ENCODE measurements at regions not wholly inside any gene's neighbourhood (a gene's known extent, or its start where the extent isn't known, plus 50 kb on each side); places are given as distances from the start of the nearest gene placed in this dataset.
A peak's percentile ranks its signal among the peaks of the same experiment; 100 is the strongest.

- H3K36me3 Mint-ChIP-seq = no peaks in the 10 kb centered on the region
- no peak overlapping the region for H3K4me3 Mint-ChIP-seq
- H3K27ac Mint-ChIP-seq = no peak overlapping the region
- no peaks in the 10 kb centered on the region for H3K27me3 Mint-ChIP-seq
- no peaks in the 10 kb centered on the region for H3K4me1 Mint-ChIP-seq
- H3K9me3 Mint-ChIP-seq = no peaks in the 10 kb centered on the region
- no peak for DNase-seq
Observed at GRCh38 chr12:46103559-46104383, 113.4 kb upstream of the SCAF11 start.

GRCh38 chr12:46101485-46101869 lies 111.1 kb upstream of the SCAF11 start:
- Mint-ChIP-seq H3K27ac (no peak overlapping the region), H3K4me1 (no peaks in the 10 kb centered on the region), H3K27me3 (no peaks in the 10 kb centered on the region), H3K36me3 (no peaks in the 10 kb centered on the region), H3K4me3 (no peak overlapping the region), H3K9me3 (no peaks in the 10 kb centered on the region)
- DNase-seq = no peak

- H3K4me1 Mint-ChIP-seq = no peaks in the 10 kb centered on the region
- H3K27me3 Mint-ChIP-seq = no peaks in the 10 kb centered on the region
- no peak overlapping the region for H3K4me3 Mint-ChIP-seq
- H3K36me3 Mint-ChIP-seq = no peaks in the 10 kb centered on the region
- no peaks in the 10 kb centered on the region for H3K9me3 Mint-ChIP-seq
- H3K27ac Mint-ChIP-seq = no peak overlapping the region
- DNase-seq = no peak
Observed at GRCh38 chr12:46100551-46101484, 110.4 kb upstream of the SCAF11 start.

- no peak overlapping the region for H3K4me3 Mint-ChIP-seq
- no peaks in the 10 kb centered on the region for H3K4me1 Mint-ChIP-seq
- peaks cover 6% of the 10 kb centered on the region for H3K36me3 Mint-ChIP-seq
- DNase-seq = no peak
- H3K27ac Mint-ChIP-seq = no peak overlapping the region
- H3K27me3 Mint-ChIP-seq = peaks cover 8% of the 10 kb centered on the region
- H3K9me3 Mint-ChIP-seq = peaks cover 11% of the 10 kb centered on the region
Observed at GRCh38 chr12:46089414-46090162, 99.2 kb upstream of the SCAF11 start.

- Mint-ChIP-seq H3K27me3 (peaks cover 6% of the 10 kb centered on the region), H3K27ac (no peak overlapping the region), H3K36me3 (peaks cover 6% of the 10 kb centered on the region), H3K9me3 (peaks cover 17% of the 10 kb centered on the region), H3K4me3 (no peak overlapping the region), H3K4me1 (no peaks in the 10 kb centered on the region)
- DNase-seq = no peak
Observed at GRCh38 chr12:46087916-46088439, 97.6 kb upstream of the SCAF11 start.

GRCh38 chr12:46084666-46085631 lies 94.6 kb upstream of the SCAF11 start:
- no peak for DNase-seq
- peaks cover 3% of the 10 kb centered on the region for H3K27me3 Mint-ChIP-seq
- H3K36me3 Mint-ChIP-seq = peaks cover 2% of the 10 kb centered on the region
- no peak overlapping the region for H3K4me3 Mint-ChIP-seq
- H3K4me1 Mint-ChIP-seq = no peaks in the 10 kb centered on the region
- H3K9me3 Mint-ChIP-seq = peaks cover 14% of the 10 kb centered on the region
- no peak overlapping the region for H3K27ac Mint-ChIP-seq

GRCh38 chr12:46082490-46083200 lies 92.3 kb upstream of the SCAF11 start:
- H3K27me3 Mint-ChIP-seq = no peaks in the 10 kb centered on the region
- DNase-seq = no peak
- H3K36me3 Mint-ChIP-seq = peaks cover 2% of the 10 kb centered on the region
- no peak overlapping the region for H3K4me3 Mint-ChIP-seq
- H3K4me1 Mint-ChIP-seq = no peaks in the 10 kb centered on the region
- peaks cover 28% of the 10 kb centered on the region for H3K9me3 Mint-ChIP-seq
- H3K27ac Mint-ChIP-seq = no peak overlapping the region

- H3K4me3 Mint-ChIP-seq = no peak overlapping the region
- DNase-seq = no peak
- peaks cover 7% of the 10 kb centered on the region for H3K9me3 Mint-ChIP-seq
- H3K27ac Mint-ChIP-seq = no peak overlapping the region
- H3K4me1 Mint-ChIP-seq = peaks cover 7% of the 10 kb centered on the region
- no peaks in the 10 kb centered on the region for H3K36me3 Mint-ChIP-seq
- H3K27me3 Mint-ChIP-seq = no peaks in the 10 kb centered on the region
Observed at GRCh38 chr12:46073321-46073720, 82.9 kb upstream of the SCAF11 start.

GRCh38 chr12:46071769-46072624 lies 81.6 kb upstream of the SCAF11 start:
- peaks cover 7% of the 10 kb centered on the region for H3K4me1 Mint-ChIP-seq
- H3K27me3 Mint-ChIP-seq = peaks cover 4% of the 10 kb centered on the region
- no peak overlapping the region for H3K4me3 Mint-ChIP-seq
- no peaks in the 10 kb centered on the region for H3K36me3 Mint-ChIP-seq
- no peaks in the 10 kb centered on the region for H3K9me3 Mint-ChIP-seq
- peak; percentile 56 for DNase-seq
- H3K27ac Mint-ChIP-seq = no peak overlapping the region

GRCh38 chr12:46071335-46071734 lies 81.0 kb upstream of the SCAF11 start:
- Mint-ChIP-seq H3K4me1 (peaks cover 7% of the 10 kb centered on the region), H3K4me3 (no peak overlapping the region), H3K36me3 (no peaks in the 10 kb centered on the region), H3K27ac (no peak overlapping the region), H3K27me3 (peaks cover 4% of the 10 kb centered on the region), H3K9me3 (no peaks in the 10 kb centered on the region)
- DNase-seq = no peak

GRCh38 chr12:46067094-46067493 lies 76.7 kb upstream of the SCAF11 start:
- Mint-ChIP-seq H3K36me3 (no peaks in the 10 kb centered on the region), H3K4me3 (no peak overlapping the region), H3K9me3 (no peaks in the 10 kb centered on the region), H3K4me1 (peaks cover 3% of the 10 kb centered on the region), H3K27me3 (peaks cover 4% of the 10 kb centered on the region), H3K27ac (no peak overlapping the region)
- DNase-seq = no peak

GRCh38 chr12:46065412-46066166 lies 75.2 kb upstream of the SCAF11 start:
- no peak for DNase-seq
- Mint-ChIP-seq H3K36me3 (no peaks in the 10 kb centered on the region), H3K9me3 (no peaks in the 10 kb centered on the region), H3K27me3 (peaks cover 4% of the 10 kb centered on the region), H3K4me1 (no peaks in the 10 kb centered on the region), H3K27ac (no peak overlapping the region), H3K4me3 (no peak overlapping the region)

Measured in activated naive CD8-positive, alpha-beta T cell treated with anti-CD3 and anti-CD28 coated beads for 36 hours (primary cell).